Memory B cell (primary cell): ENCODE measurements at regions not wholly inside any gene's neighbourhood (a gene's known extent, or its start where the extent isn't known, plus 50 kb on each side); places are given as distances from the start of the nearest gene placed in this dataset.

Source experiments
- ATAC-seq: fragments of 150-1000 bp; cut with Tn5 transposase; 2 replicates; pipeline ENCODE4 v1.10.0; 2021; ENCODE audit warnings: low read depth, mild to moderate bottlenecking, moderate library complexity
- DNase-seq, 2 donors: peaks; one replicate each; pipeline ENCODE4 v3.0.0; 2022; ENCODE audit warnings: low spot score in 2 of 2
- H3K27ac Mint-ChIP-seq: one replicate; pipeline ENCODE4 v1.8.0; 2022; ENCODE audit warnings: mild to moderate bottlenecking, moderate library complexity, mixed read lengths
- H3K27me3 Mint-ChIP-seq: one replicate; pipeline ENCODE4 v1.8.0; 2022; ENCODE audit warnings: mixed read lengths
- H3K36me3 Mint-ChIP-seq: one replicate; pipeline ENCODE4 v1.8.0; 2022; ENCODE audit warnings: mild to moderate bottlenecking, mixed read lengths
- H3K4me1 Mint-ChIP-seq: one replicate; pipeline ENCODE4 v1.8.0; 2022; ENCODE audit warnings: mixed read lengths
- H3K4me3 Mint-ChIP-seq: one replicate; pipeline ENCODE4 v1.8.0; 2022; ENCODE audit warnings: mild to moderate bottlenecking, moderate library complexity, mixed read lengths
- H3K9me3 Mint-ChIP-seq: one replicate; pipeline ENCODE4 v1.8.0; 2022; ENCODE audit warnings: mixed read lengths

DNA sequence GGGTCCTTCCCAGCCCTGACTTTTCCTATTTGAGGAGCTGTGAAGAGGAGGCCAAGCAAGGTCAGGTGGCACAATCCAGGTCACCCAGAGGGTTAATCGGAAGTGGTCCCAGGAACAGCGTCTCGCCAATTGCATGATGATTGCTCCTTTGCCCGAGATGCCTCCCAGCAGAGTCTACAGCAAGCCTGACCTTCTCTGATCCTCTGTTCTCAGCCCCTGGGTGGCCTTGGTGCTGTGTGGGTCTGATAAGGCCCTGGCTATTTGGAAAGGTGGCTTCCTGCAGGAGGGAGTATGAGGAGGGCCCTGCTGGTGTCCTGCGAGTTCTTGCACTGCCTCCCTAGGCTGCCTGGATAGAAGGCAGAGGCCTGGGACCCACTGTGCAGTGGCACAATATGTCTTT lies 116.2 kb downstream of the FOXD2 start:
- Mint-ChIP-seq H3K27me3 (peaks cover 9% of the 10 kb centered on the region), H3K27ac (no peak overlapping the region), H3K4me1 (no peaks in the 10 kb centered on the region), H3K9me3 (peaks cover 2% of the 10 kb centered on the region), H3K36me3 (no peaks in the 10 kb centered on the region), H3K4me3 (no peak overlapping the region)
- DNase-seq, result no peak
- no peak for ATAC-seq

DNA sequence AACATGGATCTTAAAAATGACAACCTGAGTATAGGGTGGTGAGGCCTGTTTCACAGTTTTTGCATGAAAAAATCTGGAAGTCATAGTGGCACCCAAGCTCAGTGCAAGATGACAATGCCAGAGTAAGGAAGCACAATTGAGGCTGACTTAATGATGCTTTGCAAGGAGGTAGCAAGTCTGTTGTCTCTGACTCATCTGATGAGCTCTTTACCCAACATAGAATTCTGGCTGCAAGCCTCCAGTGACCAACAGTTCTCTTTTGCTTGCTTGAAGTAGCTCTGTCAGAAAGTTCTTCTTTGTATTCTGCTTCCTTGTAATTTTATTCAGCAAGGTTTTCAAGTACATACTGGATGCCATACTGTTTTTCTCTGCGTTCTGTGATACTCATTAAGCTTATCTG lies 117.1 kb downstream of the FOXD2 start:
- DNase-seq (no peak), ATAC-seq (no peak)
- peaks cover 2% of the 10 kb centered on the region for H3K9me3 Mint-ChIP-seq
- H3K36me3 Mint-ChIP-seq, result no peaks in the 10 kb centered on the region
- no peaks in the 10 kb centered on the region for H3K4me1 Mint-ChIP-seq
- no peak overlapping the region for H3K4me3 Mint-ChIP-seq
- peaks cover 11% of the 10 kb centered on the region for H3K27me3 Mint-ChIP-seq
- H3K27ac Mint-ChIP-seq, result no peak overlapping the region

DNA sequence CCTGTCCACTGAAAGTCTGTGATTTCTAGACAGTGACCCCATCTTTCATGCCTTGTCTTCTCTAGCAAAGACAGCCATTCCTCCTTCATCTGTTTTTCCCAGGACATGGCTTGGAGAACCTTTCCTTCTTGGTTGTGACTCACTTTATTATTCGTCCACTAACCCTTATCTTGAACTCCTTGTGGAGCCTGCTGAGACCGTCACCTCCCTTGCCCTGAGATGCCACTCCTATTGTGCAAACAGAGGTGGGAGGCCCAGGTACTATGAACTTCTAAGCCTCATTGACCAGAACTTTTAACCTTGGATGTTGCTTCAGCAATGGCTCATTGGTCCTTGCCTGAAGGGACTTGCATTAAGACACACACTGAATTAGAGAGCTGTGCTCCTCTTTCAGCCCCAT lies 117.5 kb downstream of the FOXD2 start:
- ATAC-seq (no peak), DNase-seq (no peak)
- no peaks in the 10 kb centered on the region for H3K36me3 Mint-ChIP-seq
- no peak overlapping the region for H3K27ac Mint-ChIP-seq
- peaks cover 2% of the 10 kb centered on the region for H3K9me3 Mint-ChIP-seq
- H3K4me3 Mint-ChIP-seq, result no peak overlapping the region
- H3K27me3 Mint-ChIP-seq, result peaks cover 10% of the 10 kb centered on the region
- no peaks in the 10 kb centered on the region for H3K4me1 Mint-ChIP-seq

DNA sequence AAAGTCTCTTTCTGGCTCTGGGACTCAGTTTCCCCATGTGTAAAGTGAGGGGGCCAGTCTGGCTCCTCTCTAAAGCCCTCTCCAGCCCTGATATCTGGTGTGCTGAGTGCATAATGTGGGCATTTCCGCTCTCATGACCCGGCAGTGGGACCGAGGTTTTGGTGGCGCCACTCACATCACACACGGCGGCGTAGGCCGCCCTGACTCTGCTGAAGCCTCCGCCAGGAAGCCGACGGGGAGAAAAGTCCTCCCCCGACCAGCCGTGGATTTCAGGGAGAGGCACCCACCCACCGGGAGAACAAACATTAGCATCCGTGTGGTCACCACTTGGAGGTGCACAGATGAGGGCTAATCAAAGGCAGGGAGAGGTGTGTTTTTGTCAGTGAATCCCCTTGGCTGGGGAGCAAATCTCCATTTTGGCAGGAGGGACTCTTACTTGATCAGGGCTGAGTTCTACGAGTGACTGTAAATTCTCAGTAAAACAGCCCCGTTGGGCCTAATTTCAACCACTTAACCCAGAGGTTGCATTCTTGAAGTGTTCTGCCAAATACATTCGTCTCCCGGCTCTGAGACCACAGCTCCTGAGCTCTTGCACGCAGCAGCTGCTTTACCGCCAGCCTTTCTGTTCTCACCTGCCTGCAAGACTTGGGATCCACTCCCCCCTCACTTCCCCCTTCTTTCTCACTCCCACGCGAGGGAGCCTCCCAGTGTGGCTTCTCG lies 118.2 kb downstream of the FOXD2 start:
- no peak for DNase-seq
- Mint-ChIP-seq H3K36me3 (no peaks in the 10 kb centered on the region), H3K27me3 (peaks cover 11% of the 10 kb centered on the region), H3K27ac (no peak overlapping the region), H3K9me3 (peaks cover 2% of the 10 kb centered on the region), H3K4me3 (no peak overlapping the region), H3K4me1 (no peaks in the 10 kb centered on the region)
- ATAC-seq, result no peak

DNA sequence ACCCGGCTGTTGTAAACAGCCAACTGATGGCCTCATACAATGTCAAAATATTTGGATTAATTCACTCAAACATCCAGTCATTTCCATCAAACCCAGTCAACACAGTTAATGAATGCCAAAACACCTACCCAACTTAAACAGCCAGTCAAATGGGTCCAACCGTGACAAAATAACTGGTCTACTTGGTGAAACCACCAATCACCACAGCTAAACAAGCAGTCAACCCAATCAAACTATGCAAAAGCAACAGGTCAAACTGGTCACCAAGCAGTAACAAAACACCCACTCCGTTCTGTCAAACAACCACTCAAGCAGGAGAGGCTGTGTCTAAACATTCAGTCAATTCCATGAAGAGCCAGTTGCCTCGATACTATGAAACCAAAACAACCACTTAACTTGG lies 119.2 kb downstream of the FOXD2 start:
- no peak overlapping the region for H3K4me3 Mint-ChIP-seq
- H3K27me3 Mint-ChIP-seq, result peaks cover 18% of the 10 kb centered on the region
- no peak overlapping the region for H3K27ac Mint-ChIP-seq
- H3K4me1 Mint-ChIP-seq, result no peaks in the 10 kb centered on the region
- no peak for DNase-seq
- no peak for ATAC-seq
- H3K36me3 Mint-ChIP-seq, result no peaks in the 10 kb centered on the region
- H3K9me3 Mint-ChIP-seq, result peaks cover 2% of the 10 kb centered on the region

DNA sequence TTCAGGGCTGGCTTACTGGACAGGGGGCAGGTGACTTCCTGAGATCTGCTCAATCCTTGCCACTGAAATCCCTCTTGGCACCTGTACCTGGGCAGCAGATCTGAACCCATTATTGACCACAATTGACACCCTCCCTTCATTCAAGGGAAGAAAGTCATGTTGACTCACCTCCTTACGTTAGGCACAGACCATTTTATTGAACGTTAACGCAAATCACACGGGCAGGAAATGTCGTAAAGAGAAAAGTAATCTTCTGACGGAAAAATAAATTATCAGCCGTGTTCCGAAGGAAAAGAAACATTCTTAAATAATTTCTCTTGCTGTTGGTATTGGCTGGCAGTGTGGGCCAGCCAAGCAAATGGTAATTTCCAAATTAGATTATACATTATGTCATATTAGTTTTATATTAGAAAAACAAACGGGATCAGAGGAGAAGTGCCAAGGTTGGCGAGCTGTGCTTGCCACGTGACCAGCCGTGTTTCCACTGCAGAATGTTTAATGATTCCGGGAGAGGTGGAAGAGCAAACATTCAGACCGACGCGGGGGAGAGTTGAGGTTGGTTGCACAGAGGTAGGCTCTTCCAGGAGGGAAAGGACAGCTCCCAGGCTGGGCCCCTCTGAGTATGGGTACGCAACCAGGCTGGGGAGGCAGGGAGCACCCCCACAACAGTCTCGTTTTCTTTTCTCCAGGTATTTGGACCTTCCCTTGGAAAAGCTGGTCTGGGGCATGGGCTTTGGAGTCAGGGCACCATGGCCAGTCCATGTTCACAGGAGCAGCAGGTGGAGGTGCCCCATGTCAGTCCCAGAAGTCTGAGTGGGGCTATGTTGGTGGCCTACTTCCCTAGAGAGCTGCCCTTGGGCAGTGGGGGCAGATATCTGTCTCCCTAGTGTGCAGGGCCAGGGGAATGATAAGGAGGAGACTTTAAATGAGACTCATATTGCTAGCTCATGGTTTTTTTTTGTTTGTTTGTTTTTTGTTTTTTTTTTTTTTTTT lies 121.1 kb downstream of the FOXD2 start:
- Mint-ChIP-seq H3K4me3 (no peak overlapping the region), H3K36me3 (no peaks in the 10 kb centered on the region), H3K9me3 (peaks cover 2% of the 10 kb centered on the region), H3K27ac (no peak overlapping the region), H3K27me3 (peaks cover 16% of the 10 kb centered on the region), H3K4me1 (no peaks in the 10 kb centered on the region)
- DNase-seq, result no peak
- ATAC-seq, result no peak

DNA sequence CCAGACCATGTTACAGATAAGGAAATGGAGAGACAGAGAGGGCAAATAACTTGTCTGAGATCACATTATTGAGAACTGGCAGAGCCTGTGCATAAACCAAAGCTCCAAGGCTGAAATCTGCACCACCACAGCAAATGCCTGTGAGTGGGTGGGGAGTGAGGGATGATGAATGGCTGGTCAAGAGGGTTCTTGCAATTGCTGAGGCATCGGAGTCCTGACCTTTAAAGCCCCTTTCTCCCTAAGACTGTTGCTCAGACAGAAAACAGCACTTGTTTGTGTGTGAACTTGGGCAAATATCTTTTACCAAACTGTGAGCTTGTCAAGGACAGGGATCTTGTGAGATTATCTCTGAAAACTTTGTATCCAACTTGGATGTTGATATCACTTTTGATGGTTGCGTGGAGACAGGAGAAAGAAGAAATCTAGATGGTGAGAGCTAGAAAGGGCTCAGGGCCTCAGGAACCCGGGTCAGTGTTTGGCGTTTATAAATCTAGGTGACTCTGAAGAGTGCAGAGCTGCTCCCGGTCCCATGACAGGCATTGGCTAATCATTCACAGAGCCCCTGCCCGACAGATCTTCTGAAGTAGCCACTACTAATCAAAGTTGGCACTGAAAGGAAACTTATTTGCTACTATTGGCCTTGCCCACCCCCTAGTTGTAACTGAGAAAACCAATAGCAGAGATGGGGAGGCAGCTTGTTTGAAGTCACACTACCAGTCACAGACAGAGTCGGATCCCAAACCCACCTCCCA lies 122.3 kb downstream of the FOXD2 start:
- DNase-seq, result no peak
- no peak for ATAC-seq
- H3K4me1 Mint-ChIP-seq, result no peaks in the 10 kb centered on the region
- peaks cover 12% of the 10 kb centered on the region for H3K27me3 Mint-ChIP-seq
- H3K36me3 Mint-ChIP-seq, result no peaks in the 10 kb centered on the region
- H3K27ac Mint-ChIP-seq, result no peak overlapping the region
- peaks cover 2% of the 10 kb centered on the region for H3K9me3 Mint-ChIP-seq
- no peak overlapping the region for H3K4me3 Mint-ChIP-seq

DNA sequence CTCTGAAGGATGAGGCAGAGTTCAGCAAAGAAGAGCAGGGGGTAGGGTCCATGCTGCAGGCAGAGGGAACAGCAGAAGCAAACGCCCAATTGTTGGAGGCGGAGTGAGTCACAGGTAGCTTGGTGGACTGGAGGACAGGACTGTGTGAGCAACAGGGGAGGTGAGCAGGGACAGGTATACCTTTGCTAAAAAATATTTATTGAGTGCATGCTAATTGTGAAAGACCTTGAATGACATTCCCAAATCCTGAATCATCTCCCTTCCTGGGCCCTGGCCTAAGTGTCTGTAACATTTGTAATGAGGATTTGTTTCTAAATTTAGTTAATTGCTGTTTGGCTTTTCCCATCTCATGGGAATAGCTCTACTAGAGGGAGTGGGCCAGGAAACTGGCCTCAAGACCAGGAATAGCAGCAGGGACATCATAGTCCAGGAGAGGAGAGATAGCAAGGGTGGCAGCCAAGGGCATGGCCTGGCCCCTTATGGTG lies 123.7 kb downstream of the FOXD2 start:
- ATAC-seq, result no peak
- H3K27me3 Mint-ChIP-seq, result peaks cover 10% of the 10 kb centered on the region
- H3K4me1 Mint-ChIP-seq, result no peaks in the 10 kb centered on the region
- H3K36me3 Mint-ChIP-seq, result no peaks in the 10 kb centered on the region
- no peak overlapping the region for H3K27ac Mint-ChIP-seq
- no peak overlapping the region for H3K4me3 Mint-ChIP-seq
- DNase-seq, result no peak
- peaks cover 2% of the 10 kb centered on the region for H3K9me3 Mint-ChIP-seq

DNA sequence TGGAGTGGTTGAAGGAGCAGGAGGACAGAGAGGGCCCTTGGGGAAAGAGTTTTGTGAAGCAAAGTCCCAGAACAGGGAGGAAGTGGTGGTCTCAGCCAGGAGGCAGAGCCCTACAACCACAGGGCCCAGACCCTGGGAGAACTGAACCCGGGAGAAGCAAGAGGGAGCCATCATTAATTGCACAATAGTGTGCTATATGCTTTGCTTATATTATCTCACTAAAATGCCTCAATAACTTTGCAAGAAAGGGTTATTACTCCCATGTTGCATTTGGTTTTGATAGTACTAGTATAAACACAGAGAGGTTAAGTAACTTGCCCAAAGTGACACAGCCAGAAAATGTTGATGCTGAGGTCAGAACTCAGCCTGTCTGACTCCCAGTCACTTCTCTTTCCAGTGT lies 124.3 kb downstream of the FOXD2 start:
- H3K27me3 Mint-ChIP-seq, result peaks cover 10% of the 10 kb centered on the region
- ATAC-seq, result no peak
- H3K4me1 Mint-ChIP-seq, result no peaks in the 10 kb centered on the region
- no peaks in the 10 kb centered on the region for H3K36me3 Mint-ChIP-seq
- DNase-seq, result no peak
- H3K4me3 Mint-ChIP-seq, result no peak overlapping the region
- H3K27ac Mint-ChIP-seq, result no peak overlapping the region
- no peaks in the 10 kb centered on the region for H3K9me3 Mint-ChIP-seq

DNA sequence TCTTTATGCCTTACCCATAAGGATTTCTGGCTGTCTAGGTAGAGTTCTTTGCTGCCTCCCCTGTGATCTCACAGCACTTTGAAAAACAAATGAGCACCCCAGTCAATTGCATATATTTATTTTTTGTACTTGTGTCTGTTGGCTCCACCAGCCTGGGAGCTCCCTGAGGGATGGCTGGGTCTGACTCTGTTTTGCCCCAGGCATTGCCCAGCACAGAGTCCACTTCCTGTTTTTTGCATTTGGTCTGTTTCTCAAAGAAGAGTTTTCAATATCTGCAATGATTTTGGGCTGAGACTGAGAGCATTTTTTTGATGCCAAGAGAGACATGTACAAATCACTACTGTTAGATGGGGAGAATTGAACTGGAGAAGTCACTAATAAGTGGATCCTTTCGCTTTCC lies 125.0 kb downstream of the FOXD2 start:
- Mint-ChIP-seq H3K9me3 (no peaks in the 10 kb centered on the region), H3K36me3 (no peaks in the 10 kb centered on the region), H3K4me1 (no peaks in the 10 kb centered on the region), H3K27me3 (peaks cover 10% of the 10 kb centered on the region), H3K4me3 (no peak overlapping the region), H3K27ac (no peak overlapping the region)
- DNase-seq (no peak), ATAC-seq (no peak)

DNA sequence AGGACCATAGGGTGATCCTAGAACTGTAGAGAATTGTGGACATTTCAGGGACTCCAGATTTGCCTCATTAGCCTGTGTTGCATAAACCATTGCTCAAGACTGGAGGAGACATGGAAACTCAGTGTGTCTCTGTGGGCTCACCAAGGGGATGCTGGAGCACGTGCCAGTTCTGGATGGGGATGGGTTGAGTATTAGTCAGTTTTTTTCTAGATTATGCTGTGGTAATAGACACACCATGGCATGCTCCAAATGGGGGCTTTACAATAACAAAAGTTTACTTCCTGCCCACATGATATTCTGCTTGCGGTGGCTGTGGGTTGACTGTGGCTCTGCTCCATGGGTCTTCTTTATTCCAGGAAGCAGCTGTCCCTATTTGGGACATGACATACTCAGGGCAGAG lies 125.4 kb downstream of the FOXD2 start:
- DNase-seq (no peak), ATAC-seq (no peak)
- H3K27ac Mint-ChIP-seq, result no peak overlapping the region
- H3K4me3 Mint-ChIP-seq, result no peak overlapping the region
- H3K9me3 Mint-ChIP-seq, result no peaks in the 10 kb centered on the region
- H3K4me1 Mint-ChIP-seq, result no peaks in the 10 kb centered on the region
- peaks cover 10% of the 10 kb centered on the region for H3K27me3 Mint-ChIP-seq
- H3K36me3 Mint-ChIP-seq, result no peaks in the 10 kb centered on the region

DNA sequence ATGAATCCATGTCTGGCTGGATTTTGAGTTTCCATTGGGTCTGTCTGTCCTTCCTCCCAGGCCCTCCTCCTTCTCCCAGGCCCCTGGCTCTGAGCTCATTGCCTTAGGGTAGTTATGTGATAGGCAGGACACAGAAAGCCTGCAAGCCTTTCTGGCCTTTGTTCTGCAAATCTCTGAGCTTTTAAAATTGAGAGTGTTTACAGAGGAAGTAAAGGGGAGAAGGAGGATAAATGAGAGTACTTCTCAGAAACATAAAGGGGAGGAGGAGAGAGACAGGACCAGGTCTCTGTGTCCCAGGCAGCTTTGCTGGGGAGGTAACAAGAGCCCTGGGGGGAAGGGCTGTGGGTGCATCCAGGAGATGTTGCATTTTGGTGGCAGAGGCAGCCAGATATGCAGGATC lies 126.7 kb downstream of the FOXD2 start:
- DNase-seq, result no peak
- Mint-ChIP-seq H3K4me3 (no peak overlapping the region), H3K4me1 (no peaks in the 10 kb centered on the region), H3K36me3 (no peaks in the 10 kb centered on the region), H3K9me3 (no peaks in the 10 kb centered on the region), H3K27me3 (peaks cover 10% of the 10 kb centered on the region), H3K27ac (no peak overlapping the region)
- no peak for ATAC-seq

DNA sequence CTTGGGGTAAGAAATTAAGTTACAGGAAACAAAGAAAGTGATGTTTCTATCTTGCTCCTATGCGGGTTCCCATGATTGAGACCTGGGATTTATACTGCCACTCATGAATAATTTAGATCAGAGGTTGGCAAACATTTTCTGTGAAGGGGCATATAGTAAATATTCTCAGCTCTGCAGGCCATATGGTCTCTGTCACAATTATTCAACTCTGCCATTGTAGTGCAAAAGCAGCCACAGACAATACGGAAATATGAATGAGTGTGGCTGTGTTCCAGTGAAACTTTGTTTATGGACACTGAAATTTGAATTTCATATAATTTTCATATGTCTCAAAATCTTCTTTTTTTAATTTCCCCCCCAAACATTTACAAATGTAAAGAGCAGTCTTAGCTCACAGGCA lies 127.2 kb downstream of the FOXD2 start:
- H3K36me3 Mint-ChIP-seq, result no peaks in the 10 kb centered on the region
- no peaks in the 10 kb centered on the region for H3K4me1 Mint-ChIP-seq
- DNase-seq, result no peak

DNA sequence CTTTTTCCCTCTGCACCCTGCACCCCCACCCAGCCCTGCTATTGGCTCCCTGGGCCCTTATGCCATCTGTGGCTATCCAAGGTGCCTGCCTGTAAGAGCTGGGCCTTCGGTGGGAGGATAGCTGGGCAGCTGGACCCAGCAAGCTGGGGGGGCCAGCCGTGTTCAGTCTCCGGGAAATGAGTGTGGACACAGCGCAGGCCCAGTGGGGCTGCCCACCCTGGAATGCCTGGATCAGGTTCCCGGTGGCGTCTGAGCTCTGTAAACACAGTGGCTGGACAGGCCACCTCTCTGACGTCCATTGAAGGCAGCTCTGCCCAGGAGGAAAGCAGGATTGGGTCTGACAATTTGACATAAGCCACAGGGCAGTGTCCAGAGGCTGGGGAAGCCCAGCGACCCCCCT lies 127.8 kb downstream of the FOXD2 start:
- Mint-ChIP-seq H3K36me3 (no peaks in the 10 kb centered on the region), H3K9me3 (no peaks in the 10 kb centered on the region), H3K27ac (no peak overlapping the region), H3K4me3 (no peak overlapping the region), H3K27me3 (peaks cover 9% of the 10 kb centered on the region), H3K4me1 (peaks cover 3% of the 10 kb centered on the region)
- DNase-seq (no peak), ATAC-seq (no peak)

More for the DNA sequence above, 127.2 kb downstream of the FOXD2 start:
- Mint-ChIP-seq H3K27me3 (peaks cover 9% of the 10 kb centered on the region), H3K9me3 (no peaks in the 10 kb centered on the region), H3K27ac (no peak overlapping the region), H3K4me3 (no peak overlapping the region)
- no peak for ATAC-seq
